Transverse colon (tissue), 4 donors: ENCODE measurements at regions not wholly inside any gene's neighbourhood (a gene's known extent, or its start where the extent isn't known, plus 50 kb on each side); places are given as distances from the start of the nearest gene placed in this dataset.

Source experiments
- DNase-seq: peaks from one replicate; pipeline ENCODE4 v3.0.0-alpha.2; 2019
- H3K27ac ChIP-seq, 4 donors: fragments of 200-600 bp; sonication (generic); 2 replicates each; pipeline ENCODE4 v1.5.1; 2016 to 2018; ENCODE audit warnings: inconsistent platforms in 4 of 4
- H3K27me3 ChIP-seq: fragments of 200-600 bp; sonication (generic); 2 replicates; pipeline ENCODE4 v1.5.1; 2017; ENCODE audit warnings: inconsistent platforms
- H3K36me3 ChIP-seq, 4 donors: fragments of 200-600 bp; sonication (generic); 2 replicates each; pipeline ENCODE4 v1.5.1; 2017 to 2019; ENCODE audit warnings: inconsistent platforms in 4 of 4
- H3K4me1 ChIP-seq, 4 donors: fragments of 200-600 bp; sonication (generic); 2 replicates each; pipeline ENCODE4 v1.5.1; 2017 to 2020; ENCODE audit warnings: inconsistent platforms in 4 of 4
- H3K4me3 ChIP-seq, 4 donors: fragments of 200-600 bp; sonication (generic); 1 replicate in 1 of 4; 2 replicates in 3 of 4; pipeline versions ENCODE4 v1.5.1 to v1.6.1; 2017 to 2019; ENCODE audit warnings: inconsistent platforms in 4 of 4
- H3K9me3 ChIP-seq, 2 donors: fragments of 200-600 bp; sonication (generic); 2 replicates each; pipeline ENCODE4 v1.5.1; 2017 to 2019; ENCODE audit warnings: inconsistent platforms in 2 of 2
- CTCF ChIP-seq, 5 experiments: fragments of 200-600 bp in 3 of 5; fragments of 450-650 bp in 2 of 5; sonication (generic) in 3 of 5; IDR thresholded peaks; 1 replicate in 2 of 5; 2 replicates in 3 of 5; pipeline ENCODE4 v1.5.1; 2016 to 2017; ENCODE audit warnings: antibody characterized with exemption in 5 of 5, inconsistent platforms in 3 of 5, mild to moderate bottlenecking in 2 of 5, moderate library complexity in 1 of 5
- EP300 ChIP-seq: sonication (generic); formaldehyde crosslinking; IDR thresholded peaks from one replicate; pipeline ENCODE4 v1.6.1; 2017; ENCODE audit warnings: antibody characterized with exemption, low read depth
- POLR2A ChIP-seq: fragments of 450-650 bp; IDR thresholded peaks from one replicate; pipeline ENCODE4 v1.6.1; 2016; ENCODE audit warnings: antibody characterized with exemption, mild to moderate bottlenecking, moderate library complexity
- POLR2AphosphoS5 ChIP-seq, 3 donors: sonication (generic); formaldehyde crosslinking; IDR thresholded peaks; one replicate each; pipeline ENCODE4 v1.6.1; 2016; ENCODE audit warnings: antibody characterized with exemption in 3 of 3
- WGBS, 2 donors: methylation state at CpG; one replicate each; pipeline ENCODE4 v1.1.5; 2018; ENCODE audit warnings: low coverage in 1 of 2; 5-methylcytosine and 5-hydroxymethylcytosine counted together
- in situ Hi-C, 4 donors: fragments of 200-750 bp; cut with MboI; loops; one replicate each; pipeline versions ENCODE4 v1.15.0 to v1.15.1; 2017; ENCODE audit warnings: low sequenced_read_pairs in 3 of 4, low pct_ligation_motif_present in 1 of 4, low pct_unique_long_range_greater_than_20kb in 1 of 4
- intact Hi-C: fragments of 100-400 bp; cut with DNase I; formaldehyde crosslinking; loops from one replicate; pipeline ENCODE4 v1.15.1; 2023; ENCODE audit warnings: low total_unique reads

GRCh38 chr18:4677006-4677405, 221.9 kb upstream of the DLGAP1 start:
- in situ Hi-C loops (no loop called here), intact Hi-C loops (no loop called here)
- no peaks in the 10 kb centered on the region for H3K36me3 ChIP-seq
- no peaks in the 10 kb centered on the region for H3K4me1 ChIP-seq
- H3K27me3 ChIP-seq: no peaks in the 10 kb centered on the region
- WGBS, 2 donors: 45 to 100% methylated on average over 1 to 3 of the region's 3 CpGs
- H3K4me3 ChIP-seq: no peak overlapping the region
- no peaks in the 10 kb centered on the region for H3K9me3 ChIP-seq
- no peak for DNase-seq
- TF ChIP-seq POLR2AphosphoS5 (IDR thresholded peaks at IDR 0.05) (no peak), CTCF (IDR thresholded peaks at IDR 0.05) (no peak), EP300 (no peak), POLR2A (no peak)
- no peak overlapping the region for H3K27ac ChIP-seq

- Histone ChIP-seq H3K4me1 (no peaks in the 10 kb centered on the region), H3K27ac (no peak overlapping the region), H3K36me3 (no peaks in the 10 kb centered on the region), H3K27me3 (no peaks in the 10 kb centered on the region), H3K4me3 (no peak overlapping the region), H3K9me3 (peaks cover 22 to 32% of the 10 kb centered on the region in 2 donors)
- intact Hi-C loops: no loop called here
- in situ Hi-C loops: no loop called here
- TF ChIP-seq EP300: no peak
- no peak for TF ChIP-seq CTCF (IDR thresholded peaks at IDR 0.05)
- TF ChIP-seq POLR2A: no peak
- no peak for TF ChIP-seq POLR2AphosphoS5 (IDR thresholded peaks at IDR 0.05)
- WGBS, 2 donors: 69 to 71% methylated on average over 4 to 6 of the region's 6 CpGs
- DNase-seq: no peak
Observed at GRCh38 chr18:4672162-4672561, 217.1 kb upstream of the DLGAP1 start.

GRCh38 chr18:4658804-4659203, 203.7 kb upstream of the DLGAP1 start:
- no peak overlapping the region for H3K4me3 ChIP-seq
- no peak for DNase-seq
- peaks cover 0 to 13% of the 10 kb centered on the region in 2 donors for H3K9me3 ChIP-seq
- intact Hi-C loops: no loop called here
- H3K4me1 ChIP-seq: no peaks in the 10 kb centered on the region
- no peak for TF ChIP-seq POLR2A
- no peak for TF ChIP-seq EP300
- TF ChIP-seq POLR2AphosphoS5 (IDR thresholded peaks at IDR 0.05): no peak
- no peak for TF ChIP-seq CTCF (IDR thresholded peaks at IDR 0.05)
- H3K36me3 ChIP-seq: no peaks in the 10 kb centered on the region
- no peak overlapping the region for H3K27ac ChIP-seq
- in situ Hi-C loops: no loop called here
- no peaks in the 10 kb centered on the region for H3K27me3 ChIP-seq

- H3K9me3 ChIP-seq: no peaks in the 10 kb centered on the region
- in situ Hi-C loops: no loop called here
- no peak overlapping the region for H3K4me3 ChIP-seq
- DNase-seq: no peak
- H3K27me3 ChIP-seq: no peaks in the 10 kb centered on the region
- no peaks in the 10 kb centered on the region for H3K36me3 ChIP-seq
- no peaks in the 10 kb centered on the region for H3K4me1 ChIP-seq
- 83 to 86% methylated on average over 2 of the region's 2 CpGs for WGBS, 2 donors
- TF ChIP-seq POLR2A (no peak), POLR2AphosphoS5 (IDR thresholded peaks at IDR 0.05) (no peak), EP300 (no peak), CTCF (IDR thresholded peaks at IDR 0.05) (no peak)
- intact Hi-C loops: no loop called here
- H3K27ac ChIP-seq: no peak overlapping the region
Observed at GRCh38 chr18:4653418-4653817, 198.3 kb upstream of the DLGAP1 start.
